ENCODE measurements at regions not wholly inside any gene's neighbourhood (a gene's known extent, or its start where the extent isn't known, plus 50 kb on each side); places are given as distances from the start of the nearest gene placed in this dataset.

DNA sequence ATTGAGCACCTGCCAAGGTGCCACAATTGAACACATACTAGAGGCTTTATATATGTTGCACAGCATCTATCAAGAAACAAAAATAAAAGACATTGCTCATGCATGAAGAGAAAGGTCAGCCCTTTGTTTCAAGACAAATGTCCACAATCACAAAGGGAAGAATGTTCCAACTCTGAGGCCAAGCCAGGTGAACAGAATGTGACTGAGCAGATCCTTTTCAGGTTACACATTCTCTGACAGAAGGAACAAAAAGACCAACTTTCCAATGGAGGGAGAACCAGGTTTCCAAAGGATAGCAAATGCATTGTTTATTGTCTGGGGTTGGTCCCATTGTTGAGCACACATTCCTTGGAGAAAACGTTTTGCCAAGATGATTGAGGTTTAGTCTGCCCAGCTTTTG, 50.2 kb upstream of the FAM174B start:
- no peak overlapping the region for H3K27ac ChIP-seq
- no peak for TF ChIP-seq ZFX (IDR thresholded peaks at IDR 0.05; ENCODE audit: borderline replicate concordance)
- TF ChIP-seq, protein P1, sequence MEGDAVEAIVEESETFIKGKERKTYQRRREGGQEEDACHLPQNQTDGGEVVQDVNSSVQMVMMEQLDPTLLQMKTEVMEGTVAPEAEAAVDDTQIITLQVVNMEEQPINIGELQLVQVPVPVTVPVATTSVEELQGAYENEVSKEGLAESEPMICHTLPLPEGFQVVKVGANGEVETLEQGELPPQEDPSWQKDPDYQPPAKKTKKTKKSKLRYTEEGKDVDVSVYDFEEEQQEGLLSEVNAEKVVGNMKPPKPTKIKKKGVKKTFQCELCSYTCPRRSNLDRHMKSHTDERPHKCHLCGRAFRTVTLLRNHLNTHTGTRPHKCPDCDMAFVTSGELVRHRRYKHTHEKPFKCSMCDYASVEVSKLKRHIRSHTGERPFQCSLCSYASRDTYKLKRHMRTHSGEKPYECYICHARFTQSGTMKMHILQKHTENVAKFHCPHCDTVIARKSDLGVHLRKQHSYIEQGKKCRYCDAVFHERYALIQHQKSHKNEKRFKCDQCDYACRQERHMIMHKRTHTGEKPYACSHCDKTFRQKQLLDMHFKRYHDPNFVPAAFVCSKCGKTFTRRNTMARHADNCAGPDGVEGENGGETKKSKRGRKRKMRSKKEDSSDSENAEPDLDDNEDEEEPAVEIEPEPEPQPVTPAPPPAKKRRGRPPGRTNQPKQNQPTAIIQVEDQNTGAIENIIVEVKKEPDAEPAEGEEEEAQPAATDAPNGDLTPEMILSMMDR (IDR thresholded peaks at IDR 0.05) = no peak

DNA sequence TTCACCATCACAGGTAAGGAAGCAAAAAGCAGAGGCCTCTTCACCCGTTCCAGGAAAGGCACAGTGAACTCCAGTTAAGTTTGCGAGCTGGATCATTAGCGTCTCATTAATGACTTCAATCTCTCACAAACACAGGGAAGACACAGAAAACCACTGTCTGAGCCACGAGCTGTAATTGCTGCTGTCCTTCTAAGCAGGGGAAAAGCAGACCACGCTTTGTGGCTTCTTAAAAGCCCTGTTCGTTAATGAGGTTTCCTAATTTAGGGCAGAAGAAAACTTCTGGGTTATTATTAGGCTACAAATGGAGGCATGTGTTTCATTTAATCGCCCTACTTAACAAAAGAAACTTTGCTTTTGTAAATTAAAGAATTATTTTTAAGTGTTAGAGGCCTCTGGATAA, 50.6 kb upstream of the FAM174B start:
- H3K27ac ChIP-seq = no peak overlapping the region
- no peak for TF ChIP-seq ZFX (IDR thresholded peaks at IDR 0.05; ENCODE audit: borderline replicate concordance)
- TF ChIP-seq, protein P1 (IDR thresholded peaks at IDR 0.05) = no peak

DNA sequence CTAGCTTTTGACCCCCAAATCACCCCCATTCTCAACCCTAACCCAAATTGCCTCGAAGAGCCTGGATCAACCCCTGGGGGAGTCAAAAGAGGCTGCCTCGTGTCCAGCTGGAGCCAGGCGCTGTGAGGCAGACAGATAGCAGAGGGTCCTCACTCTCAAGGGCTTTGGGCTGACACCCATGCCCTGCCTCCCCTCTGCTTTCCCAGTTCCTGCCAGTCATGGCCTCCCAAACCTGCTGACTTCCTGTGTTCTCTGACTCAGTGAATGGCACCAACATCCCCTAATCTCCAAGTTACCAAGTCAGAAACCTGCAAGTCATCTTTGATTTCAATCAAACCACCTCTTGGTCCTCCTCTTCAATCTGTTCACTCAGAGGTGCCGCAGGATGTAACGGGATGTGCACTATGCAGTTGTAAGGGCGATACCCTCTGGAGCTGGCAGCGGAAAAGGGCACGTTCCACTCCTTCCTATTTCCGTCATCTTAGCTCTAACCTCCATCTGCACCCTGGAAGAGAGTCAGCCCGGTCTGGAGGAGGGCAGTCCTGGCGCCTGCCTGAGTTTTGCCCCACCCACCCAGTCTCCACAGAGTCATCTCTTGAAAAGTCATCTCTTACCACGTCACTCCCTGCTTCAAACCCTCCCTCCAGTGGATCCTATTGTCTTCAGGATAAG, 52.4 kb upstream of the FAM174B start:
- H3K27ac ChIP-seq = no peak overlapping the region
- TF ChIP-seq, protein P1 (IDR thresholded peaks at IDR 0.05) = no peak
- no peak for TF ChIP-seq ZFX (IDR thresholded peaks at IDR 0.05; ENCODE audit: borderline replicate concordance)

DNA sequence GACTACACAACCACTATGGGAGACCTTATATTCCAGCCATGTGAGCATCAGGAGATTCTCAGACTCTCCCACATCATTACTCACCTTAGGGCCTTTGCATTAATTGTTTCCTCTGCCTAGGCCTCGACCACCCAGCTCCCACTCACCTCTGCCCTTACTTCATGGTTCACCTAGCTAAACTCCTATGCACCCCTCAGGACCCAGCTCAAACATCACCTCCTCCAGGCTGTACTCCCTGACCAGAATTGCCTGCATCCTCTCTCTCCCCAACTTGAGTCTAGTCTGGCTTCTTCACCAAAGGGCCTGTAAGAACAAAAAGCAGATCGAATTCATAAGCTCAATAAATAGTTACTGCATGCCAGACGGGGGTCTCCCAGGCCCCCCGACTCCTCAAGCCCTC, 53.1 kb upstream of the FAM174B start:
- TF ChIP-seq ZFX (IDR thresholded peaks at IDR 0.05; ENCODE audit: borderline replicate concordance) = no peak
- TF ChIP-seq, protein P1 (IDR thresholded peaks at IDR 0.05) = no peak
- H3K27ac ChIP-seq = no peak overlapping the region

DNA sequence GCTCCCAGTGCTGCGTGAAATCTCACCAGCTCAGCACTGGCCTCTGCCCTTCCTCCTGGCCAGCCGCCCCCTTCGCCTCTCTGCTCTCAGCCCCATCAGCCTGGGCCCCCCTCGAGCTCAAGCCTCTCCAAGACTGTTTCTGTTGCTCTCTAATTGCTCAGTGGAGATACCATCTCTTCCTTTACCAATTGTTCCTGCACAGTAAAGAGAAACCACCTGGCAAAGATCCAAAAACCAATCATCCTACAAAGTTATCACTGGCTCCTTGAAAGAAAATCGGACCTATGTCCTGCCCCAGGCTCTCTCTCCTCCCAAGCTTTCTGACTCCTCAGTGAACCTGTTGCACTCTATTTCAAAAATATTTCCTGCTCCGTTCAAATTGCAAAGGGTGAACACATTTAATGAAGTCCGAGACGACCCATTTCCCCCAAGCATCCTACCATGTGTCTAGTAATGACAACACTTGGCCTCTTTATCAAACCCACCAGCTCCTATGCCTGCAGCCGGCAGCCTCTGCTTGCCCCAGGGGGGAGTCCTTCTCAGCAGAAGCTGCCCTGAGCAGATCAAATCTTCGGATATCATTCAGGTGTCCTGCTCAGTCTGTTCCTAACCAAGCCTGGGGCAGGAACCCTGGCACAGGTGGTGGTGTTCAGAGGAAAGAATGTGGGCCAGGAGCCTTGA, 53.7 kb upstream of the FAM174B start:
- no peak for TF ChIP-seq ZFX (IDR thresholded peaks at IDR 0.05; ENCODE audit: borderline replicate concordance)
- TF ChIP-seq, protein P1 (IDR thresholded peaks at IDR 0.05) = no peak
- H3K27ac ChIP-seq = no peak overlapping the region

DNA sequence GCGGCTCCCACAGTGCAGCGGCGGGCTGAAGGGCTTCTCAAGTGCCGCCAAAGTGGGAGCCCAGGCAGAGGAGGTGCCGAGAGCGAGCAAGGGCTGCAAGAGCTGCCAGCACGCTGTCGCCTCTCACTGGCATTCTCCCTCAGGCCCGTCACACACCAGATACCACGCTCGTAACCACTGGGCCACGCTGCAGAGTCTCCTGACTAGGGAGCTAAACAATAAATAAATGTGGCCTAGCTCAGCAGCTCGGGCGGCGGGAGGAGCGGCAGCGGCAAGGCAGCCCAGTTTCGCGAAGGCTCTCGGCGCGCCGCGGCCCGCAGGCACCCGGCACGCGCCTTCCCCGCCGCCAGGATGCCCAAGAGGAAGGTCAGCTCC, 55.9 kb upstream of the FAM174B start:
- no peak overlapping the region for H3K27ac ChIP-seq
- TF ChIP-seq, protein P1 (IDR thresholded peaks at IDR 0.05) = no peak
- no peak for TF ChIP-seq ZFX (IDR thresholded peaks at IDR 0.05; ENCODE audit: borderline replicate concordance)

DNA sequence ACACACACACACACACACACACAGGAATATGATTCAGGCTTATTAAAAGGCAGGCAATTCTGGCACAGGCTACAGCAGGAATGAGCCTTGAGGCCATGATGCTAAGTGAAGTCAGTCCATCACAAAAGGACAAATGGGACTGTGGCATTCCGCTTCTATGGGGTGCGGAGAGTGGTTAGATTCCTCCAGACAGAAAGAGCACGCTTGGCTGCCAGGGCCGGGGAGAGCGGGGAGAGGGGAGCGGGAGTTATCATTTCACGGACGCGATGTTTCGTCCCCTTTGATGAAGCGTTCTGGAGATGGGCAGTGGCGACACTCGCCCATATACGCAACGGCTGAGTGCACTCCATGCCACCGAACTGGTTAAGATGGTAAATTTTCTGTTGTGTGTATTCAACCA, 58.5 kb upstream of the FAM174B start:
- TF ChIP-seq, protein P1 (IDR thresholded peaks at IDR 0.05) = no peak
- TF ChIP-seq ZFX (IDR thresholded peaks at IDR 0.05; ENCODE audit: borderline replicate concordance) = no peak
- no peak overlapping the region for H3K27ac ChIP-seq

All from 22Rv1 (cell line).